PFSK-1 (cell line): ENCODE measurements at regions not wholly inside any gene's neighbourhood (a gene's known extent, or its start where the extent isn't known, plus 50 kb on each side); places are given as distances from the start of the nearest gene placed in this dataset.

Experiments used
- POLR2AphosphoS5 ChIP-seq: IDR thresholded peaks from 2 replicates; pipeline ENCODE4 v1.6.1; 2012; ENCODE audit warnings: low read depth, mild to moderate bottlenecking, control low read depth, low read length, moderate library complexity
- SIN3A ChIP-seq: IDR thresholded peaks from 2 replicates; pipeline ENCODE4 v1.6.1; 2012; ENCODE audit warnings: mild to moderate bottlenecking, low read length, moderate library complexity, borderline replicate concordance; ENCODE audit not compliant: insufficient read depth
- TAF1 ChIP-seq: IDR thresholded peaks from 2 replicates; pipeline ENCODE4 v1.6.1; 2012; ENCODE audit warnings: low read length, control low read depth, borderline replicate concordance; ENCODE audit not compliant: insufficient read depth
- TF ChIP-seq, protein P1 (sequence below), 2 experiments: IDR thresholded peaks; 2 replicates each; pipeline versions ENCODE4 v1.6.1 to v1.8.0; 2011 to 2012; ENCODE audit warnings: low read depth in 2 of 2, low read length in 2 of 2, control low read depth in 1 of 2, inconsistent platforms in 1 of 2, mild to moderate bottlenecking in 1 of 2, moderate library complexity in 1 of 2; ENCODE audit not compliant: insufficient read depth in 1 of 2

DNA sequence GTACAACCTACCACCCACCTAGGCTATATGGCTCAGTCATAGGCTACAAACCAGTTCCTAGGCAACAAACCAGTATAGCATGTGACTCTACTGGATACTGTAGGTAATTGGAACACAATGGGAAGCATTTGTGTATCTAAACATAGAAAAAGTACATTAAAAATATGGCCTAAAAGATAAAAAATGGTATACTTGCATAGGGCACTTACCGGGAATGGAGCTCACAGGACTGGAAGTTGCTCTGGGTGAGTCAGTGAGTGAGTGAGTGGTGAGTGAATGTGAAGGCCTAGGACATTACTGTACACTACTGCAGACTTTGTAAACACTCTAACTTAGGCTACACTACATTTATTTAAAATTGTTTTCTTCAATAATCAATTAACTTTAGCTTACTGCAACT, 139.2 kb upstream of the RBPJ start:
- no peak for TF ChIP-seq SIN3A
- no peak for TF ChIP-seq POLR2AphosphoS5
- TF ChIP-seq TAF1 = no peak
- TF ChIP-seq, protein P1, sequence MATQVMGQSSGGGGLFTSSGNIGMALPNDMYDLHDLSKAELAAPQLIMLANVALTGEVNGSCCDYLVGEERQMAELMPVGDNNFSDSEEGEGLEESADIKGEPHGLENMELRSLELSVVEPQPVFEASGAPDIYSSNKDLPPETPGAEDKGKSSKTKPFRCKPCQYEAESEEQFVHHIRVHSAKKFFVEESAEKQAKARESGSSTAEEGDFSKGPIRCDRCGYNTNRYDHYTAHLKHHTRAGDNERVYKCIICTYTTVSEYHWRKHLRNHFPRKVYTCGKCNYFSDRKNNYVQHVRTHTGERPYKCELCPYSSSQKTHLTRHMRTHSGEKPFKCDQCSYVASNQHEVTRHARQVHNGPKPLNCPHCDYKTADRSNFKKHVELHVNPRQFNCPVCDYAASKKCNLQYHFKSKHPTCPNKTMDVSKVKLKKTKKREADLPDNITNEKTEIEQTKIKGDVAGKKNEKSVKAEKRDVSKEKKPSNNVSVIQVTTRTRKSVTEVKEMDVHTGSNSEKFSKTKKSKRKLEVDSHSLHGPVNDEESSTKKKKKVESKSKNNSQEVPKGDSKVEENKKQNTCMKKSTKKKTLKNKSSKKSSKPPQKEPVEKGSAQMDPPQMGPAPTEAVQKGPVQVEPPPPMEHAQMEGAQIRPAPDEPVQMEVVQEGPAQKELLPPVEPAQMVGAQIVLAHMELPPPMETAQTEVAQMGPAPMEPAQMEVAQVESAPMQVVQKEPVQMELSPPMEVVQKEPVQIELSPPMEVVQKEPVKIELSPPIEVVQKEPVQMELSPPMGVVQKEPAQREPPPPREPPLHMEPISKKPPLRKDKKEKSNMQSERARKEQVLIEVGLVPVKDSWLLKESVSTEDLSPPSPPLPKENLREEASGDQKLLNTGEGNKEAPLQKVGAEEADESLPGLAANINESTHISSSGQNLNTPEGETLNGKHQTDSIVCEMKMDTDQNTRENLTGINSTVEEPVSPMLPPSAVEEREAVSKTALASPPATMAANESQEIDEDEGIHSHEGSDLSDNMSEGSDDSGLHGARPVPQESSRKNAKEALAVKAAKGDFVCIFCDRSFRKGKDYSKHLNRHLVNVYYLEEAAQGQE (IDR thresholded peaks at IDR 0.05; ENCODE audit: insufficient read depth in 1 of 2, low read depth in 2 of 2, low read length in 2 of 2) = no peak
